Spleen (tissue), 11 donors: ENCODE measurements at regions not wholly inside any gene's neighbourhood (a gene's known extent, or its start where the extent isn't known, plus 50 kb on each side); places are given as distances from the start of the nearest gene placed in this dataset.

ENCODE experiments used
- DNase-seq: peaks from one replicate; pipeline ENCODE4 v3.0.0-alpha.2; 2020
- H3K27ac ChIP-seq, 8 donors: fragments of 200-600 bp; sonication (generic) in 7 of 8; 1 replicate in 4 of 8; 2 replicates in 4 of 8; pipeline versions ENCODE4 v1.5.0 to v1.8.0; 2016 to 2021; ENCODE audit warnings: inconsistent platforms in 4 of 8, mild to moderate bottlenecking in 4 of 8, moderate library complexity in 1 of 8
- H3K27me3 ChIP-seq, 7 donors: fragments of 200-600 bp; sonication (generic) in 6 of 7; replicated peaks in 1 of 7; 1 replicate in 4 of 7; 2 replicates in 3 of 7; pipeline versions ENCODE4 v1.5.0 to v1.8.0; 2016 to 2021; ENCODE audit warnings: inconsistent platforms in 3 of 7, mild to moderate bottlenecking in 1 of 7
- H3K36me3 ChIP-seq, 6 donors: fragments of 200-600 bp; sonication (generic) in 5 of 6; 1 replicate in 4 of 6; 2 replicates in 2 of 6; pipeline versions ENCODE4 v1.5.0 to v1.8.0; 2016 to 2021; ENCODE audit warnings: inconsistent platforms in 2 of 6
- H3K4me1 ChIP-seq, 6 donors: fragments of 200-600 bp; sonication (generic) in 5 of 6; 1 replicate in 3 of 6; 2 replicates in 3 of 6; pipeline versions ENCODE4 v1.5.0 to v1.8.0; 2016 to 2021; ENCODE audit warnings: inconsistent platforms in 3 of 6
- H3K4me3 ChIP-seq, 8 donors: fragments of 200-600 bp; sonication (generic) in 7 of 8; 1 replicate in 4 of 8; 2 replicates in 4 of 8; pipeline versions ENCODE4 v1.5.0 to v1.8.0; 2016 to 2021; ENCODE audit warnings: inconsistent platforms in 4 of 8, mild to moderate bottlenecking in 4 of 8, moderate library complexity in 2 of 8
- H3K9me3 ChIP-seq, 8 donors: fragments of 200-600 bp; sonication (generic) in 7 of 8; 1 replicate in 4 of 8; 2 replicates in 4 of 8; pipeline versions ENCODE4 v1.5.0 to v1.8.0; 2016 to 2021; ENCODE audit warnings: inconsistent platforms in 4 of 8
- CTCF ChIP-seq, 11 experiments: fragments of 200-600 bp in 7 of 11; fragments of 450-650 bp in 4 of 11; sonication (generic) in 4 of 11; IDR thresholded peaks in 8 of 11; conservative IDR thresholded peaks in 3 of 11; 1 replicate in 7 of 11; 2 replicates in 4 of 11; pipeline versions ENCODE4 v1.4.0 to v1.8.0; 2016 to 2021; ENCODE audit warnings: antibody characterized with exemption in 11 of 11, inconsistent platforms in 4 of 11, mild to moderate bottlenecking in 1 of 11
- POLR2A ChIP-seq, 3 donors: fragments of 450-650 bp; IDR thresholded peaks; one replicate each; pipeline ENCODE4 v1.5.1; 2017; ENCODE audit warnings: antibody characterized with exemption in 3 of 3, mild to moderate bottlenecking in 1 of 3
- POLR2AphosphoS5 ChIP-seq, 3 donors: sonication (generic); formaldehyde crosslinking; IDR thresholded peaks; one replicate each; pipeline ENCODE4 v1.5.1; 2017; ENCODE audit warnings: antibody characterized with exemption in 3 of 3
- WGBS, 5 donors: extraction: QIAGEN DNeasy Blood & Tissue Kit in 3 of 5; methylation state at CpG; one replicate each; pipeline versions ENCODE4 v1.1.5 to v1.1.7; 2013 to 2018; 5-methylcytosine and 5-hydroxymethylcytosine counted together
- intact Hi-C: fragments of 100-400 bp; cut with DNase I; formaldehyde crosslinking; loops from one replicate; pipeline ENCODE4 v1.15.0; 2023; ENCODE audit warnings: low total_unique reads
- donor health status: healthy with polysubstance abuse.
- donor health status: DM: no; HTN: no; CAD: no; lungs with moderate emphysema.
- donor health status: DM: no; HTN: no; CAD: no.
- donor health status: Bipolar disorder and iron deficiency.
- donor health status: healthy.
- donor health status: DM: no; HTN: no; CAD: no.
- donor health status: DM: yes; HTN: yes; CAD: no.

GRCh38 chr13:72453161-72453560, 274.3 kb downstream of the MZT1 start:
- Histone ChIP-seq H3K27ac (no peak overlapping the region), H3K36me3 (no peaks in the 10 kb centered on the region), H3K4me3 (no peak overlapping the region), H3K4me1 (no peaks in the 10 kb centered on the region), H3K27me3 (no peaks in the 10 kb centered on the region), H3K9me3 (peaks cover 0 to 16% (median 7%) of the 10 kb centered on the region in 8 donors)
- no peak for TF ChIP-seq POLR2A (IDR thresholded peaks at IDR 0.05)
- TF ChIP-seq CTCF (IDR thresholded peaks at IDR 0.05 in 8 of 11, conservative IDR thresholded peaks at IDR 0.05 in 3 of 11), result no peak
- TF ChIP-seq POLR2AphosphoS5 (IDR thresholded peaks at IDR 0.05), result no peak
- WGBS, 5 donors, result 93 to 97% (median 96%) methylated on average over 5 of the region's 5 CpGs
- intact Hi-C loops, result no loop called here
- no peak for DNase-seq

GRCh38 chr13:72448082-72448481, 279.3 kb downstream of the MZT1 start:
- Histone ChIP-seq H3K27me3 (no peaks in the 10 kb centered on the region), H3K4me1 (no peaks in the 10 kb centered on the region), H3K36me3 (no peaks in the 10 kb centered on the region), H3K4me3 (no peak overlapping the region), H3K27ac (no peak overlapping the region), H3K9me3 (peaks cover 0 to 24% (median 14%) of the 10 kb centered on the region in 8 donors)
- WGBS, 5 donors, result 68 to 89% (median 84%) methylated on average over 1 of the region's 1 CpG
- intact Hi-C loops, result no loop called here
- DNase-seq, result no peak
- TF ChIP-seq POLR2A (IDR thresholded peaks at IDR 0.05) (no peak), POLR2AphosphoS5 (IDR thresholded peaks at IDR 0.05) (no peak), CTCF (IDR thresholded peaks at IDR 0.05 in 8 of 11, conservative IDR thresholded peaks at IDR 0.05 in 3 of 11) (no peak)

- H3K27ac ChIP-seq, result no peak overlapping the region
- WGBS, 5 donors, result 68 to 84% (median 74%) methylated on average over 1 of the region's 1 CpG
Measured at GRCh38 chr13:72444999-72445398, 282.4 kb downstream of the MZT1 start.

GRCh38 chr13:72437458-72437857, 290.0 kb downstream of the MZT1 start:
- no peaks in the 10 kb centered on the region for H3K4me1 ChIP-seq
- H3K9me3 ChIP-seq, result no peaks in the 10 kb centered on the region
- 33 to 55% (median 42%) methylated on average over 1 of the region's 1 CpG for WGBS, 5 donors
- TF ChIP-seq CTCF (IDR thresholded peaks at IDR 0.05 in 8 of 11, conservative IDR thresholded peaks at IDR 0.05 in 3 of 11), result no peak
- no peak for TF ChIP-seq POLR2AphosphoS5 (IDR thresholded peaks at IDR 0.05)
- TF ChIP-seq POLR2A (IDR thresholded peaks at IDR 0.05), result no peak
- H3K36me3 ChIP-seq, result no peaks in the 10 kb centered on the region
- H3K4me3 ChIP-seq, result no peak overlapping the region
- no peak overlapping the region for H3K27ac ChIP-seq
- no peak for DNase-seq
- H3K27me3 ChIP-seq, result no peaks in the 10 kb centered on the region
- intact Hi-C loops, result no loop called here

More at GRCh38 chr13:72444999-72445398, 282.4 kb downstream of the MZT1 start:
- no peak for DNase-seq
- intact Hi-C loops, result no loop called here
- H3K4me1 ChIP-seq, result no peaks in the 10 kb centered on the region
- H3K27me3 ChIP-seq, result no peaks in the 10 kb centered on the region
- H3K36me3 ChIP-seq, result no peaks in the 10 kb centered on the region
- no peak overlapping the region for H3K4me3 ChIP-seq
- peaks cover 0 to 24% (median 14%) of the 10 kb centered on the region in 8 donors for H3K9me3 ChIP-seq
- TF ChIP-seq CTCF (IDR thresholded peaks at IDR 0.05 in 8 of 11, conservative IDR thresholded peaks at IDR 0.05 in 3 of 11) (no peak), POLR2AphosphoS5 (IDR thresholded peaks at IDR 0.05) (no peak), POLR2A (IDR thresholded peaks at IDR 0.05) (no peak)
